Skin epidermis (tissue), 12 donors: ENCODE measurements at regions not wholly inside any gene's neighbourhood (a gene's known extent, or its start where the extent isn't known, plus 50 kb on each side); places are given as distances from the start of the nearest gene placed in this dataset.

Experiments used
- H3K27ac ChIP-seq, 21 experiments: fragments of 200-600 bp; sonication (generic) in 11 of 21; one replicate each; pipeline ENCODE4 v1.5.0; 2020; ENCODE audit warnings: mild to moderate bottlenecking in 3 of 21, inconsistent platforms in 2 of 21, moderate library complexity in 2 of 21
- H3K4me3 ChIP-seq, 7 experiments: fragments of 200-600 bp; sonication (generic) in 2 of 7; one replicate each; pipeline ENCODE4 v1.5.0; 2020; ENCODE audit warnings: inconsistent platforms in 2 of 7, mild to moderate bottlenecking in 2 of 7, moderate library complexity in 1 of 7

- H3K27ac ChIP-seq: no peak overlapping the region
- no peak overlapping the region for H3K4me3 ChIP-seq
These were observed 700.1 kb downstream of the RNF144B start for GRCh38 chr6:19087296-19087695.

- H3K4me3 ChIP-seq: no peak overlapping the region
- no peak overlapping the region for H3K27ac ChIP-seq
These were observed 700.7 kb downstream of the RNF144B start for GRCh38 chr6:19087897-19088296.

GRCh38 chr6:19100752-19101151 lies 713.6 kb downstream of the RNF144B start:
- Histone ChIP-seq H3K4me3 (no peak overlapping the region), H3K27ac (no peak overlapping the region)

- H3K27ac ChIP-seq: no peak overlapping the region
- no peak overlapping the region for H3K4me3 ChIP-seq
These were observed 715.8 kb downstream of the RNF144B start for GRCh38 chr6:19102936-19103335.

- H3K4me3 ChIP-seq: no peak overlapping the region
- no peak overlapping the region for H3K27ac ChIP-seq
These were observed 720.3 kb downstream of the RNF144B start for GRCh38 chr6:19107468-19107867.

- Histone ChIP-seq H3K27ac (no peak overlapping the region), H3K4me3 (no peak overlapping the region)
These were observed 715.6 kb upstream of the ID4 start for GRCh38 chr6:19121521-19121920.

- no peak overlapping the region for H3K4me3 ChIP-seq
These were observed 710.1 kb upstream of the ID4 start for GRCh38 chr6:19127081-19127480.

GRCh38 chr6:19128701-19129100 lies 708.5 kb upstream of the ID4 start:
- Histone ChIP-seq H3K4me3 (no peak overlapping the region), H3K27ac (no peak overlapping the region)

More at GRCh38 chr6:19127081-19127480, 710.1 kb upstream of the ID4 start:
- H3K27ac ChIP-seq: no peak overlapping the region

- Histone ChIP-seq H3K4me3 (no peak overlapping the region), H3K27ac (no peak overlapping the region)
These were observed 701.5 kb upstream of the ID4 start for GRCh38 chr6:19135706-19136105.

GRCh38 chr6:19137505-19137904 lies 699.7 kb upstream of the ID4 start:
- H3K27ac ChIP-seq: no peak overlapping the region
- no peak overlapping the region for H3K4me3 ChIP-seq

- no peak overlapping the region for H3K27ac ChIP-seq
- no peak overlapping the region for H3K4me3 ChIP-seq
These were observed 694.9 kb upstream of the ID4 start for GRCh38 chr6:19142275-19142674.

GRCh38 chr6:19150307-19150706 lies 686.9 kb upstream of the ID4 start:
- H3K4me3 ChIP-seq: no peak overlapping the region
- H3K27ac ChIP-seq: no peak overlapping the region

- H3K4me3 ChIP-seq: no peak overlapping the region
- peak overlapping the region in 20 of 21 experiments; percentile 9 to 89 (median 51) for H3K27ac ChIP-seq
These were observed 683.7 kb upstream of the ID4 start for GRCh38 chr6:19153270-19153980.

- no peak overlapping the region for H3K4me3 ChIP-seq
- H3K27ac ChIP-seq: peak overlapping the region in 19 of 21 experiments; percentile 30 to 89 (median 56)
These were observed 683.2 kb upstream of the ID4 start for GRCh38 chr6:19153981-19154295.

GRCh38 chr6:19156443-19156842 lies 680.7 kb upstream of the ID4 start:
- H3K27ac ChIP-seq: no peak overlapping the region
- H3K4me3 ChIP-seq: no peak overlapping the region

GRCh38 chr6:19157486-19157885 lies 679.7 kb upstream of the ID4 start:
- Histone ChIP-seq H3K27ac (peak overlapping the region in 1 of 21 experiments; percentile 8), H3K4me3 (no peak overlapping the region)

GRCh38 chr6:19158586-19158985 lies 678.6 kb upstream of the ID4 start:
- Histone ChIP-seq H3K4me3 (no peak overlapping the region), H3K27ac (peak overlapping the region in 4 of 21 experiments; percentile 8 to 75 (median 51))

- peak overlapping the region in 3 of 21 experiments; percentile 60 to 75 (median 71) for H3K27ac ChIP-seq
- no peak overlapping the region for H3K4me3 ChIP-seq
These were observed 678.1 kb upstream of the ID4 start for GRCh38 chr6:19159089-19159488.

- Histone ChIP-seq H3K4me3 (no peak overlapping the region), H3K27ac (peak overlapping the region in 5 of 21 experiments; percentile 10 to 75 (median 54))
These were observed 677.6 kb upstream of the ID4 start for GRCh38 chr6:19159561-19159960.

- no peak overlapping the region for H3K4me3 ChIP-seq
- peak overlapping the region in 5 of 21 experiments; percentile 10 to 75 (median 54) for H3K27ac ChIP-seq
These were observed 677.0 kb upstream of the ID4 start for GRCh38 chr6:19160081-19160730.

GRCh38 chr6:19167251-19167650 lies 669.9 kb upstream of the ID4 start:
- Histone ChIP-seq H3K4me3 (no peak overlapping the region), H3K27ac (peak overlapping the region in 2 of 21 experiments; percentile 13)
